Thymus (tissue), 11 donors: ENCODE measurements at regions not wholly inside any gene's neighbourhood (a gene's known extent, or its start where the extent isn't known, plus 50 kb on each side); places are given as distances from the start of the nearest gene placed in this dataset.

ENCODE experiments used
- DNase-seq, 9 donors: peaks; one replicate each; pipeline ENCODE4 v3.0.0-alpha.2; 2013; ENCODE audit warnings: low spot score in 9 of 9, low read depth in 6 of 9, missing footprints in 1 of 9
- H3K27ac ChIP-seq, 2 donors: one replicate each; pipeline ENCODE4 v1.5.1; 2013; ENCODE audit warnings: control low read depth in 1 of 2, low read depth in 1 of 2, low read length in 1 of 2, mild to moderate bottlenecking in 1 of 2, moderate library complexity in 1 of 2
- H3K27me3 ChIP-seq, 2 donors: one replicate each; pipeline ENCODE4 v1.5.1; 2013; ENCODE audit warnings: low read length in 1 of 2; ENCODE audit not compliant: control insufficient read depth in 2 of 2, insufficient read depth in 1 of 2
- H3K36me3 ChIP-seq, 2 donors: one replicate each; pipeline ENCODE4 v1.5.1; 2013; ENCODE audit warnings: low read length in 1 of 2, mild to moderate bottlenecking in 1 of 2, moderate library complexity in 1 of 2; ENCODE audit not compliant: control insufficient read depth in 2 of 2, insufficient read depth in 2 of 2
- H3K4me1 ChIP-seq, 2 donors: one replicate each; pipeline ENCODE4 v1.5.1; 2013; ENCODE audit warnings: low read length in 2 of 2; ENCODE audit not compliant: control insufficient read depth in 2 of 2, insufficient read depth in 2 of 2
- H3K4me3 ChIP-seq, 2 donors: one replicate each; pipeline ENCODE4 v1.5.1; 2013; ENCODE audit warnings: low read length in 2 of 2, control low read depth in 1 of 2, mild to moderate bottlenecking in 1 of 2
- H3K9me3 ChIP-seq, 2 donors: one replicate each; pipeline ENCODE4 v1.5.1; 2013; ENCODE audit warnings: low read length in 1 of 2, mild to moderate bottlenecking in 1 of 2; ENCODE audit not compliant: control insufficient read depth in 2 of 2, insufficient read depth in 1 of 2
- WGBS: extraction: QIAGEN DNeasy Blood & Tissue Kit; methylation state at CpG from one replicate; pipeline ENCODE4 v1.1.7; 2013; 5-methylcytosine and 5-hydroxymethylcytosine counted together
- donor health status: healthy.

GRCh38 chr3:127455541-127456450, 134.7 kb downstream of the TPRA1 start:
- Histone ChIP-seq H3K9me3 (peaks cover 2 to 9% of the 10 kb centered on the region in 2 donors), H3K27ac (no peak overlapping the region), H3K4me1 (no peaks in the 10 kb centered on the region), H3K27me3 (peaks cover 37 to 72% of the 10 kb centered on the region in 2 donors), H3K4me3 (no peak overlapping the region), H3K36me3 (no peaks in the 10 kb centered on the region)
- 2% methylated on average over 67 of the region's 67 CpGs for WGBS
- peak in 7 of 9 donors; percentile 11 to 69 (median 39) for DNase-seq

- H3K27ac ChIP-seq: no peak overlapping the region
- no peaks in the 10 kb centered on the region for H3K4me1 ChIP-seq
- WGBS: 92% methylated on average over 8 of the region's 8 CpGs
- H3K36me3 ChIP-seq: no peaks in the 10 kb centered on the region
- H3K9me3 ChIP-seq: peaks cover 2 to 9% of the 10 kb centered on the region in 2 donors
- no peak for DNase-seq
- no peak overlapping the region for H3K4me3 ChIP-seq
- peaks cover 37 to 70% of the 10 kb centered on the region in 2 donors for H3K27me3 ChIP-seq
These were observed 135.6 kb downstream of the TPRA1 start for GRCh38 chr3:127454968-127455367.

- H3K27me3 ChIP-seq: peaks cover 37 to 63% of the 10 kb centered on the region in 2 donors
- H3K9me3 ChIP-seq: peaks cover 2 to 9% of the 10 kb centered on the region in 2 donors
- no peaks in the 10 kb centered on the region for H3K36me3 ChIP-seq
- no peak overlapping the region for H3K4me3 ChIP-seq
- no peaks in the 10 kb centered on the region for H3K4me1 ChIP-seq
- no peak overlapping the region for H3K27ac ChIP-seq
- WGBS: 93% methylated on average over 1 of the region's 1 CpG
- DNase-seq: no peak
These were observed 136.5 kb downstream of the TPRA1 start for GRCh38 chr3:127454051-127454450.

GRCh38 chr3:127452321-127452821, 138.2 kb downstream of the TPRA1 start:
- no peak overlapping the region for H3K27ac ChIP-seq
- H3K4me1 ChIP-seq: no peaks in the 10 kb centered on the region
- no peaks in the 10 kb centered on the region for H3K36me3 ChIP-seq
- H3K27me3 ChIP-seq: peaks cover 28 to 47% of the 10 kb centered on the region in 2 donors
- no peak for DNase-seq
- H3K9me3 ChIP-seq: peaks cover 2 to 9% of the 10 kb centered on the region in 2 donors
- H3K4me3 ChIP-seq: no peak overlapping the region
- 77% methylated on average over 7 of the region's 7 CpGs for WGBS

- H3K27ac ChIP-seq: no peak overlapping the region
- 93% methylated on average over 4 of the region's 4 CpGs for WGBS
- peaks cover 0 to 6% of the 10 kb centered on the region in 2 donors for H3K9me3 ChIP-seq
- H3K4me1 ChIP-seq: no peaks in the 10 kb centered on the region
- no peak for DNase-seq
- H3K36me3 ChIP-seq: no peaks in the 10 kb centered on the region
- no peak overlapping the region for H3K4me3 ChIP-seq
- peaks cover 18 to 36% of the 10 kb centered on the region in 2 donors for H3K27me3 ChIP-seq
These were observed 139.2 kb downstream of the TPRA1 start for GRCh38 chr3:127451321-127451720.

GRCh38 chr3:127450331-127450730, 140.2 kb downstream of the TPRA1 start:
- DNase-seq: no peak
- H3K27ac ChIP-seq: no peak overlapping the region
- no peaks in the 10 kb centered on the region for H3K36me3 ChIP-seq
- H3K4me3 ChIP-seq: no peak overlapping the region
- H3K9me3 ChIP-seq: no peaks in the 10 kb centered on the region
- WGBS: 92% methylated on average over 8 of the region's 8 CpGs
- H3K4me1 ChIP-seq: no peaks in the 10 kb centered on the region
- H3K27me3 ChIP-seq: peaks cover 9 to 26% of the 10 kb centered on the region in 2 donors

GRCh38 chr3:127449486-127450212, 140.9 kb downstream of the TPRA1 start:
- no peak overlapping the region for H3K27ac ChIP-seq
- H3K9me3 ChIP-seq: no peaks in the 10 kb centered on the region
- no peak overlapping the region for H3K4me3 ChIP-seq
- no peaks in the 10 kb centered on the region for H3K36me3 ChIP-seq
- WGBS: 72% methylated on average over 8 of the region's 8 CpGs
- no peaks in the 10 kb centered on the region for H3K4me1 ChIP-seq
- no peak for DNase-seq
- peaks cover 2 to 19% of the 10 kb centered on the region in 2 donors for H3K27me3 ChIP-seq

GRCh38 chr3:127448671-127449070, 141.9 kb downstream of the TPRA1 start:
- H3K4me3 ChIP-seq: no peak overlapping the region
- 91% methylated on average over 3 of the region's 3 CpGs for WGBS
- no peaks in the 10 kb centered on the region for H3K36me3 ChIP-seq
- peaks cover 0 to 10% of the 10 kb centered on the region in 2 donors for H3K27me3 ChIP-seq
- H3K4me1 ChIP-seq: no peaks in the 10 kb centered on the region
- no peak overlapping the region for H3K27ac ChIP-seq
- DNase-seq: no peak
- H3K9me3 ChIP-seq: no peaks in the 10 kb centered on the region

- Histone ChIP-seq H3K4me3 (no peak overlapping the region), H3K36me3 (no peaks in the 10 kb centered on the region), H3K9me3 (no peaks in the 10 kb centered on the region), H3K4me1 (no peaks in the 10 kb centered on the region), H3K27me3 (peaks cover 0 to 9% of the 10 kb centered on the region in 2 donors), H3K27ac (no peak overlapping the region)
- DNase-seq: no peak
- 90% methylated on average over 3 of the region's 3 CpGs for WGBS
These were observed 142.4 kb downstream of the TPRA1 start for GRCh38 chr3:127448161-127448561.
